Activated CD4-positive, alpha-beta T cell treated with anti-CD3 and anti-CD28 coated beads, Interleukin-2, amount 50 U/mL, for 4 hours (primary cell): ENCODE measurements at regions not wholly inside any gene's neighbourhood (a gene's known extent, or its start where the extent isn't known, plus 50 kb on each side); places are given as distances from the start of the nearest gene placed in this dataset.
"Not testable (repeated sequence)": the region's sequence is repeated elsewhere in the genome, so short reads cannot be mapped to it uniquely, and the experiment has no call there.

Source experiments
- DNase-seq, 2 experiments: peaks; one replicate each; pipeline ENCODE4 v3.0.0-alpha.2; 2020

DNA sequence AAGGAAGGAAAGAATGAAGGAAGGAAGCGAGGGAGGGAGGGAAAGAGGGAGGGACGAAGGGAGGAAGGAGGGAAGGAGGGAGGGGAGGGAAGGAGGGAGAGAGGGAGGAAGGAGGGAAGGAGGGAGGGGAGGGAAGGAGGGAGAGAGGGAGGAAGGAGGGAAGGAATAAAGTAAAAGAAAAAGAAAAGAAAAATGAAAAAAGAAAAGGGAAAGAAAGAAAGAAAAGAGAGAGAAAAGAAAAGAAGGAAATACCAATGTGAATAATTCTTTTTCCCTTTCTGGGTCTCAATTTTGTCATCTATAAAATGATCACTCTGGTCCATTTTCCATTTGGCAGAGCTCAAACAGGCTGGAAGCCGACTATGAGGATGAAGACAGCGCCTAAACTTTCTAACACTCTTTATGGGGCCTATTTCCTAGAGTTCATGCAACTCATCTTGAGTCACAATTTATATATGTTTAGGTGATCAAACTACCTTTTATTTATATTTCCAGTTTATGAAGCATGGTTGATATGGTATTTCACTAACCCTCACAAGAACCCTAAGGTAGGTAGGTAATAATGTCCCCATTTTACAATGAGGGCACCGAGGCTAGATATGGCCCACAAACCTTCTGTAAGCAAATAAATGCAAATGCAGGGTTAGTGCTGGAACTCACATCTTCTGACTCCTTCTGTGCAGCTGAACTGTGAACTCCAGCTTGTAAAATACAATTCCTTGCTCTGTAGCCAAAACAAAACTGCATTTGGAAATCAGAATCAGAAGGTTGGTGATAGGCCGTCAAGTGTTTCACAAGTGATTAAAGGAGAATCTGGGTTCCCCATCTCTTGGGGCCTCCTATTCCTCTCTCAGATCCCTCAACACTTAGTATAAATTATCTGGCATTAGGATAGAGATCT is 434.3 kb downstream of the ETS1 start:
- no peak for DNase-seq

DNA sequence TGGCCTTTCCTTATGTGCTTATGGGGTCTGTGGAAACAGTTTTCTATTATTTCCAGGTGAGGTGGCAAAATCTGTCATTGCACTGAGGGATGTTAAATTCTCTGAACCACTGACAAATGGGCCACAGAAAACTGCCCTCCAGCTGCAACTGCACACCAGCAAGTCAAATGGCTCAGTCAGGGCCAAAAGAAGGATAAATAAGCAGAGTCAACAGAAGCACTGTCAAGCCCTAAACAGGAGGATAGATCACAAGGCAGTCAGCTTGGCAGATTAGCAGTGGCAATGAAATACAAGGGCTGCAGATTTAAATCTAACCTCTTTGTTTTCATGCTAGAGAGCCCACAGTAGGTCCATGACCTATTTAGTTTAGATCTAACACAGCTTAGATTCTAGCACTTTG is 435.6 kb downstream of the ETS1 start:
- no peak for DNase-seq

DNA sequence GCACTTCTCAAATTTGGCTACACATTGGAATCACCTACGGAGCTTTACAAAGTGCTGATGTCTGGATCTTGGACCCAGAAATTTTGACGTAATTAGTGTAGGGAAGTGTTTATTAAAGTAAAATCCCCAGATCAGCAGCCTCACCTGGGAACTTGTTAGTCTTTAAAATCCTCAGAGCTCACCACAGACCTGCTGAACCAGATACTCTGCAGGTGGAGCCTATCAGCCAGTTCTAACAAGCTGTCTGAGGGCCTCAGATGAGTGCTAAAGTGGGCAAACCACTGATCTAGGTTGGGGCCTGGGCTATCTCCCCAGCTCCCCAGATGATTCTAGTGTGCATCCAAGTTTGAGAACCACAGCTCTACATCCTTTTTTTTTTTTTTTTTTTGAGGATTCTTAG is 436.0 kb downstream of the ETS1 start:
- no peak for DNase-seq

DNA sequence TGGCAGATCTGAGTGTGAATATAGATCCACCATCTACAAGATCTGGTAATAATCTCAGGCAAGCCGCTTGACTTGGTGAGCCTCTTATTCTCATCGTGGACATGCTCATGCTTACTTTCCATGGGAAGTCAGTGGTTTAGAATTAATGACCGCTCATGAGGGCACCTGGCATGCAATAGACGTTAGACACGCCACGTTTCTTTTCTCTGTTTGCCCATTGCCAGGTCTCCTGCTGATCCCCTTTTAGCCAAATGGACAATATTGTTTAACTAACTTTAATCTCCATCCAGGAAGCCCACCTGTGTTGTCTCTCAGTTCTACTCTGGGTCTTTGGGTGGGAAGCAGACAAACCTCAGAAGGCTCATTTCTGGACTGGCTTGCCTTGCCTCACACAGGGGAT is 439.1 kb downstream of the ETS1 start:
- no peak for DNase-seq

DNA sequence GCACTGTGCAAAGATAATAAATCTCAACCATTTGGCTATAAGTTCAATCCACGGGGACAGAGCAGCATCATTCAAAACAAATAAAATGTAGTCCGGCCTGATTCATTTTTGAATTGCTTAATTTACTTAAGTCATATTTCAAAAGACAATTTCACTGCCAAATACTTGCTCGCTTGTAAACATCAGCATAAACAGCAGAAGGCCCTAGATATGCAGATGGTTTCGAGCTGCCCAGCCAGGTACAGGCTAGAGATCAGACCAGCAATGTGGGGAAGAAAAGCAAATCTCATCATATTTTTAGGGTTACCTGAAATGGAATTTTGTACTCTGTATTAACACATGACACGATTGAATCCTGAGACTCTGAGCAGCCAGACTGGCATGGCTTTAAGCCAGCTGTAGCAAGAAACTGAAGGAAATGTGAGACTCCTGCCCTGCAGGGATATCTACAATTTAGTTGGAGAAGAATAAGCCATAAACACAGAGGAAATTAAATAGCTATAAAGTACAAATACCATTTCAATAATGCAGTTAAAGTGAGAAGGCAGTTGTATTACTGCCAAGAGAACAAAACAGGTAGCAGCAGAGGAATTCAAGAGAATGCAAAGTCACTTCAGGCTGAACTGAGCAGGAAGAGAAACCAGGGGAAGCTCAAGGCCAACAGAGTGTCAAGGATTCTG is 440.3 kb downstream of the ETS1 start:
- DNase-seq: no peak

DNA sequence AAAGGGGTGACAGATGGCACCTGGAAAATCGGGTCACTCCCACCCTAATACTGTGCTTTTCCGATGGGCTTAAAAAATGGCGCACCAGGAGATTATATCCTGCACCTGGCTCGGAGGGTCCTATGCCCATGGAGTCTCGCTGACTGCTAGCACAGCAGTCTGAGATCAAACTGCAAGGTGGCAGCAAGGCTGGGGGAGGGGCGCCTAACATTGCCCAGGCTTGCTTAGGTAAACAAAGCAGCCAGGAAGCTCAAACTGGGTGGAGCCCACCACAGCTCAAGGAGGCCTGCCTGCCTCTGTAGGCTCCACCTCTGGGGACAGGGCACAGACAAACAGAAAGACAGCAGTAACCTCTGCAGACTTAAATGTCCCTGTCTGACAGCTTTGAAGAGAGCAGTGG is 447.1 kb downstream of the ETS1 start:
- not testable (repeated sequence) for DNase-seq

DNA sequence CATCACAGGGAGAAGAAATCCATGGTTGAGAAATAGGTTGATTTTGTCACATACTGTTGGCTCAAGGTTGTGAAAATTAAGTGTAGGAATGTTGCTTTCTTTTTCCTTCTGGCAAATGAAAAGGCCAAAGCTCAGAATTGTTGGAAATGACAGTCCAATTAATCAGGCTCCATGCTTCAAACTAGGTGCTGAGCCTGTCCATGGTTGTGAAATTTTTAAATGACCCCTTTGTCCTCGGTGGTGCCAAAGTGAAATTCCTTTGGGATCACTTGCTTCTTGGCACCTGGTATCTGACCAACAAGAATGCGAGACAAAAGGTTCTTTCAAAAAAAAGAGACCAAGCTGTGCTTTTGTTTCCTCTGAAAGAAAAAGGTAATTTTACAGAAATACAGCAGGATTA is 451.9 kb downstream of the ETS1 start:
- no peak for DNase-seq

DNA sequence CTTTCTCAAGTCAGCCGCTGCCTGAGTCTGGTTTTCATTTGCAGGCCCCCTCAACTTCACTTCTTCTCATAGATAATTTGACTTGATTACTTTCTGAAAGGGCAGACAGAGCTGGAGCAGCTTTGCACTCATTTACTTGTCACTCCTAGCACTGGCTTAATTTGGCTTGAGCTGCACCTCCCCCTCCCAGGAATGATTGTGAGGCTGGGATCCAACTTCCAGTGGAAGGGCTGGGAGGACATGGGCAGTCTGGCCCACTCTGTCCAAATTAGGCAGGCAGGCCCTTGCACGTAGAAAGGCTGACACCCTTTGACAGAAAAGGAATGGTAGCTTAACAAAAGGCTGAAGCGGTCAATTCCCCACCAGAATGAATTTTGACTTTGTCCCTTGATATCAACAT is 453.9 kb downstream of the ETS1 start:
- no peak for DNase-seq

DNA sequence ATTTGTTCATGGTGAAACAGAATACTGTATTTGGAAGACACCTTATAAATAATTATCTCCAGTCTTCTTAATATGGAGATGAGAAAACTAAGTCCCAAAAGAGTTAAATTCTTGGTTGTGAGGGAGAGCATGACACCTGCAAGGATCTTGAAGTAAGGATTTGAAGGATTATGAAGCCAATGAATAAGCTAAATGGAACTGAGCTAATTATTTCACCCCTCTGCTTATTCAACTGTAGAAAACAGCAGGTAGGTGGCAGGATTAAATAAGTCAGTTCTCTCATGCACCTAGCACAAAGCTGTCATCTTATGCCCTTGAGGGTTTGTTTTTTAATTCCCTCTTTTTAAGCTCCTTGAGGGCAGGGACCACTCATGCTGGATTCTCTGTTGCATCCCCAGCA is 457.3 kb downstream of the ETS1 start:
- DNase-seq: no peak

DNA sequence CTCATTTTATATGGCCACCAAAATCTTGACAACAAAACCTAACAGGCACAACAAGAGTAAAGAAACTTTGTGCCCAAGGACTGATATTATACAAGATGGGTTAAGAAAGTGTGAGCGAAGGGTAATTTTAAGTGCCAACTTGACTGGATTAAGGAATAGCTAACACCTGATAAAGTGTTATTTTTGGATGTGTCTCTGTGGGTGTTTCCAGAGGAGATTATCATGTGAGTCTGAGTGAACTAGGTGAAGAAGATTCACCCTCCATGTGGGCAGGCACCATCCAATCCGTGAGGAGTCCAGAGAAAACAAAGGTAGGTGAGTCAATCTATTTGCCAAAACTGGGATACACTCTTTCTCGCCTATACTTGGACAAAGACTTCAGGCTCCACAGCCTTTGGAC is 461.6 kb downstream of the ETS1 start:
- DNase-seq: no peak

DNA sequence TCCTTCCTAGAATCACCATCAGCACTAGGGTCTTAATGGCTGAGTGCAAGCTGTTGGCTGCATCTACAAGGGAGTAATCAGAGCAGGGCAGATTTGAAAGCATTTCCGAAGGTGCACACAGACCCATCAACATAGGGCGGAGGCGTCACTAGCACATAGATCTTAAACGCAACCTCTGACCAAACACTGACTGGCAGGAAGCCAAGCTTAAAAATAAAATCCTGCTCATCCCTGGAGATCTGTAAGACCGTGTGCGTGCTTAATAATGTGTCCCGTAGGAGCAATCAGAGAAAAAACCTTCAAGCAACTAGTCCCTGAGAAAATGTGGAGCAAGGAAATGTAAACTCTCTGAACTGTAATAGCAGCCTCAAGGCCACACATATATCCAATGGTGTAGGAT is 470.5 kb downstream of the ETS1 start:
- DNase-seq: no peak

DNA sequence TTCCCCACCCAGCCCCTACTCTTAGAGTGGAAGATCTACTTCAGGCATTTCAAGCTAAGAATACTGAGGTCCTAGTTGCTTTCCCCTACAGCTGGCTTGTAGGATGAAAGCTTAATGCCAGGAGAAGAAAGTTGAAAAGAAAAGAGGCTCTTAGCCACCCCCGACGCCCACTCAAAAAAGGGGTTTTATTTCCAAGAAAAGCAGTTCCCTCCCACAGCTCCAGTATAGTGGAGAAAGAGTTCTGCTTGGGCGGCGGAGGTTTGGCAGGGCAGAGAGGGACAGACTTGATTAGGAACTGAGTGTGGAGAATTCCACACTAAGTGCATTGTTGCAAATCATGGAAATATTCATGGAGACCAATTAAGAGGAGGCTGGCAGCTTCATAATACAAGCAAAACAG is 470.9 kb downstream of the ETS1 start:
- no peak for DNase-seq

DNA sequence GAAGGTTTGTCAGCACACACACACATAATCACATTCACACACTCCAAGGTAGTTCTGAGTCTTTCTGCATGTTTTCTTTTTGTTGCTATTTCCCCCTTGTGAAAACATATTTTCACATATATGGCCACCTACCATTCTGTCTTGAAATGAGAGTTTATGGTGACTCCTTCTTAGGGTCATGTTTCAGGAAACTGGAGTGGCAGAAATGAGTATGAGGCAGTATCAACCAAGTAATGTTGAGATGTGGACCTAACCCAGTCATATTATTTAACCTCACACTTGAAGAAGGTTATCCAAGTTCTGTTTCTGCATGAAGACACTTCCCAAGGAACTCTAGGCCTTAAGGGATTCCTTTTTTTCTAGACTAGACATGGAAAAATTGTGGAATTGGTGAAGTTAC is 481.4 kb downstream of the ETS1 start:
- DNase-seq: no peak

DNA sequence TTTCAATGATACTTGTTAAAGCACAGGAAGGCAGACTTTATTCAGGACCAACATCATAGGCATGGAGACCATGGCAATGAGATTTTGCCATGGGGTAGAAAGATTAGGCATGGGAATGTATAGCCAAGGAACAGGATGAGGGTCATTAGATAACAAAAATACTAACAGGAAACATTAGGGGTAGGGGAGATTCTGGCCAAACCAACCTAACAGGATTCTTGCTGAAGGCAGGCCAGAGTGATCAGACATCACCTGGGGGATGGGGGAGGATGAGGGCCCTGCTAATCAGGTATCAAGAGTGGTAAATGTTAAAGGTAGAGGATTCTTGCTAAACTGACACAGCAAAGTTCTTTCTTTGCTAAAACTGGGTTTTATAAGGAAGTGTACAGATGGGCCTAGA is 481.8 kb downstream of the ETS1 start:
- no peak for DNase-seq

DNA sequence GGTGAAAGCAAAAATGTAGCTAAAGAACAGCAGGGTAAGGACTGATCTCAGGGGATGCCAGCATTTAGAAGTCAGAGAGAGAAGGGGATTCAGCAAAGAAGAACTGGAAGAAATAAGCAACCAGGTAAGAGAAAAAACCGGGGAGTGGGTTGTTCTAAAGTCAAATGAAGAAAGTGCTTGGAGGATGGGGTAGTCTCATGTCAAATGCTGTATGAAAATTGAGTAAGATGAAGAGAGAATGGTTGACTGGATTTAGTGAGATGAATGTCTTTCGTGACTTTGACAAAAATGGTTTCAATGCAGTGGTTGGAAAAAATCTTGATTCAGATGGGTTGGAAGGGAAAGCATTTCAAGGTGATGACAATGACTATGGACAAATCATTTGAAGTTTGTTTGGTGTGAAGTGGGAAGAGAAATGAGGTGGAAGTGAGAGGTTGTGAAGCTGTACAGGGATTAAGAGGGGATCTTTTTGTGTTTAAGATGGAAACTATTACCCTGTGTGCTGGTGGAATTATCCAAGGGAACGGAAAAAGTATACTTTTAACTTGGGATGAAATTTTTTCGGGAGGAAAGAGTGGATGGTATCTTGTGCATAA is 484.0 kb downstream of the ETS1 start:
- no peak for DNase-seq

DNA sequence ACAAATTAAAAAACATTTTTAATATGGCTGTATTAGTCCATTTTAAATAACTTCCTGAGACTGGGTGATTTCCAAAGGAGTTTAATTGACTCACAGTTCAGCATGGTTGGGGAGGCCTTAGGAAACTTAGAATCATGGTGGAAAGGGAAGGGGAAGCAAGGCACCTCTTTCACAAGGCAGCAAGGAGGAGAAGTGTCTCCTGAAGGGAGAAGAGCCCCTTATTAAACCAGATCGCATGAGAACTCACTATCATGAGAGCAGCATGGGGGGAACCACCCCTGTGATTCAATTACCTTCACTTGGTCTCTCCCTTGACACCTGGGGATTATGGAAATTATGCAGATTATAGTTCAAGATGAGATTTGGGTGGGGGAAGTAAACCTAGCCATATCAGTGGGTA is 488.6 kb downstream of the ETS1 start:
- DNase-seq: no peak

DNA sequence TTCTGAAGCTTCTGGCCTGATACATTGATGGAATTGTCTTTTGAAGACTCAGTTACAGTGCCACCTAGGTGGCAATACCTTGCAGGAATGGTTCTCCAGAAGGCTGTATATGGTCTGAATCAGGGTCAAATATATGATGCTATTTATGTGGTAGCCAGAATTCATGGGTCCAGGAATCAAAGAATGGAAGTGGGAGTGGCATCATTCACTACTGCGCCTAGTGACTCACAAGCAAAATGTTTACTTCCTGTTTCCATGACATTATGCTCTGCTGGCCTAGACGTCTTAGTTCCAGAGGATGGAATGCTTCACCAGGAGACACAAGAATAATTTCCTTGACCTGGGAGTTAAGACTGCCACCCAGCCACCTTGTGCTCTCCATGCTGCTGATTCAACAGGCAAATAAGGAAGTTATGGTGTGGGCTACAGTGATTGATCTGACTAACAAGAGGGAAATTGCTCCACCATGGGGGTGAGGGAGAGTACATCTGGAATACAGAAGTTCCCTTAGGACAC is 491.8 kb downstream of the ETS1 start:
- DNase-seq: no peak

DNA sequence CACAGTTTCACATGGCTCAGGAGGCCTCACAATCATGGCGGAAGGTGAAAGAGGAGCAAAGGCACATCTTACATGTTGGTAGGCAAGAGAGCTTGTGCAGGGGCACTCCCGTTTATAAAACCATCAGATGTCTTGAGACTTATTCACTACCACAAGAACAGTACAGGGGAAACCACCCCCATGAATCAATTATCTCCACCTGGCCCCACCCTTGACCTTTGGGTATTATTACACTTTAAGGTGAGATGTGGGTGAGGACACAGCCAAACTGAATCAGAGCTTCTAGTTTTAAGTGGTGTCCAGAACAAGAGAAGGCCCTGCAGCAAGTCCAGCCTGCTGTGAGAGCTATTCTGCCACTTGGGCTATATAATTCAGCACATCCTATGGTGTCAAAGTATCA is 493.7 kb downstream of the ETS1 start:
- no peak for DNase-seq

DNA sequence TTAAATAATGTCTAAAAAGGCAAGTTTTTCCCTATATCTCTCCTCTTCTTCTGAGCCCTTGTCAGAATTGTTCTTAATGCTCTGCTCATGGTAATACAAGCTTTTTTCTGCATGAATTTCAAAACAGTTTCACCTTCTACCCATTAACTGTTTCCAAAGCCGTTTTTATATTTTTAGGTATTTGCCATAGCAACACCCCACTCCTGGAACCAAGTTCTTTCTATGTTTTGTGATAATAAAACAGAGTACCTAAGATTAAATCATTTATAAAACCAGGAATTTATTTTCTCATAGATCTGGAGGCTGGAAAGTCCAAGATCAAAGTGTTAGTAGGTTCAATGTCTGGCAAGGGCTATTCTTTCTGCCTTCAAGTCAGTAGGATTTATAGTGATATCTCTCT is 497.4 kb downstream of the ETS1 start:
- no peak for DNase-seq

DNA sequence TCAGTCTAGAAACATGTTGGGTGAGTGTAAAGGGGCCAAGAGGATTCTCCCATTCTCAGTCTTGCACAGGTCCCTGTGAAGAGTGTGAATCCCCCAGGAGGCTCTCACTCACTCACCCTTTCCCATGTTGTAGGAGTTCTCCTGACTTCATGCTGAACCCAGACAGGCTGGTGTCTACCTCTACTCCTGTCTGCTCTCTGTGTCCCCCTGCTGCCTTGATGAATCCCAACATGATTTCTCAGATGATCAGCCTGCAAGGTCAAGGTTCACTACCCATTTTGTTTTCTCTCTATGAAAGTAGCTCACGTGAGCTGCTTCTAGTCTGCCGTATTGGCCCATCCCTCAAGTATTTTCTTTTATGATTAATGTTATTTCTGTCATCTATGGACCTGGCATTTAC is 500.6 kb downstream of the ETS1 start:
- no peak for DNase-seq

DNA sequence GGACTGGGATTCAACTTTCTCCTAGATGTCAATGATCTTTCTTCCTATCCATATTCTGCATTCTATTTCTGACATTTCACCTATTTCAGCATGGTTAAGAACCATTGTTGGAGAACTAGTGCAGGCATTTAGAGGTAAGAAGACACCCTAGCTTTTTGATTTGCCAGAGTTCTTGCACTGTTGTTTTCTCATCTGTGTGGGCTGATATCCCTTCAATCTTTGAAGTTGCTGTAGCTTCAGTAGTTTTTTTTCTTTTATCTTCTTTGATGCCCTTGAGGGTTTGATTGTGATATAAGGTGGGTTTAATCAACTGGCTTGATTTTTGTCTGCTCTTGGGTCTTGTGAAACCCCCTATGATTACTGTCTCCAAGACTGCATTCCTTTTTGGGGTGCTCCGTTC is 502.1 kb downstream of the ETS1 start:
- no peak for DNase-seq

DNA sequence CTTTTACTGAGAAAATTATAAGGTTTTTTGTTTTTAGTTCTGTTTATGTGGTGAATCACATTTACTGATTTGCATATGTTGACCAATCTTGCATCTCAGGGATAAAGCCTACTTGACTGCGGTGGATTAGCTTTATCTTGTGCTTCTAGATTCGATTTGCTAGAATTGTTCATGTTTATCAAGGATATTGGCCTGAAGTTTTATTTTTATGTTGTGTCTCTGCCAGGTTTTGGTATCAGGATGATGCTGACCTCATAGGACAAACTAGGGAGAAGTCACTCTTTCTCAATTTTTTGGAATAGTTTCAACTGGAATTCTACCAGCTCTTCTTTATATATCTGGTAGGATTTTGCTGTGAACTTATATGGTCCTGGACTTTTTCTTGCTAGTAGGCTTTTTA is 504.8 kb downstream of the ETS1 start:
- DNase-seq: no peak

DNA sequence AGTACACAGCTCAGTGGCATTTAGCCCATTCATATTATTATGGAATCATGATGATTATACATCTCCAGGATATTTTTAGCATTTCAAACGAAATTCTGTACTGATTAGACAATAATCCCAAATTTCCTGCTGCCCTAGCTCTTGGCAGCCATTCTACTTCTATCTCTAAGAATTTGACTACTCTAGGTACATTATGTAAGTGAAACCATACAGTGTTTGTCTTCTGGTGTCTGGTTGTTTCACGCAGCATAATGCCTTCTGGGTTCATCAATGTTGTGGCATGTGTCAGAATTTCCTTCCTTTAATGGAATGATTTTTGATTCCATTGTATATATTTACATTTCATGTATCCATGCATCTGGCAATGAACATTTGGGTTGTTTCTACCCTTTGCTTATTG is 517.7 kb downstream of the ETS1 start:
- no peak for DNase-seq

DNA sequence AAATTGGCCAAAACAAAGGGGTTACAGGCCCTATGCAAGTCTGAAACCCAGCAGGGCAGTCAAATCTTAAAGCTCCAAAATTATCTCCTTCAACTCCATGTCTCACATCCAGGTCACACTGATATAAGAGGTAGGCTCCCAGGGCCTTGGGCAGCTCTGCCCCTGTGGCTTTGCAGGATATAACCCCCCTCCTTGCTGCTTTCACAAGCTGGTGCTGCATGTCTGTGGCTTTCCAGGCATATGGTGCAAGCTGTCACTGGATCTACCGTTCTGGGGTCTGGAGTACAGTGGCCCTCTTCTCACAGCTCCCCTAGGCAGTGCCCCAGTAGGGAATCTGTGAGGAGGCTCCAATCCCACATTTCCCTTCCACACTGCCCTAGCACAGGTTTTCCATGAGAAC is 519.6 kb downstream of the ETS1 start:
- DNase-seq: no peak
